Panc1 (cell line): ENCODE measurements at regions not wholly inside any gene's neighbourhood (a gene's known extent, or its start where the extent isn't known, plus 50 kb on each side); places are given as distances from the start of the nearest gene placed in this dataset.

ENCODE experiments used
- ATAC-seq: fragments of 200-7000 bp; cut with Tn5 transposase; 2 replicates; pipeline ENCODE4 v1.9.1; 2020; ENCODE audit warnings: mild to moderate bottlenecking, moderate library complexity
- BruUV-seq: library from RNA; stranded (reverse); fragments of 400-500 nt; replicated peaks from 2 replicates; lab custom pipeline; 2021; lab: Mats Ljungman, UMichigan
- CTCF ChIA-PET: fragments of 300-600 bp; sonication (Branson Sonifier 250); formaldehyde crosslinking; loops from one replicate; lab custom pipeline; 2022; ENCODE audit warnings: antibody characterized with exemption; lab: Charles Lee
- POLR2A ChIA-PET: fragments of 300-600 bp; sonication (Branson Sonifier 250); formaldehyde crosslinking; loops from one replicate; lab custom pipeline; 2022; ENCODE audit warnings: antibody characterized with exemption; lab: Charles Lee
- DNase-seq: peaks from one replicate; pipeline ENCODE4 v3.0.0-alpha.2; 2010; ENCODE audit warnings: low read depth, low spot score
- H3K27ac ChIP-seq: 2 replicates; pipeline ENCODE4 v1.5.1; 2011; ENCODE audit warnings: mild to moderate bottlenecking, low read length, inconsistent platforms
- H3K27me3 ChIP-seq: fragments of 200-500 bp; sonication (Bioruptor generic); 2 replicates; pipeline ENCODE4 v1.6.0; 2014; ENCODE audit warnings: low read length, inconsistent platforms; ENCODE audit not compliant: control insufficient read depth, insufficient read depth
- H3K36me3 ChIP-seq: fragments of 200-500 bp; sonication (Bioruptor generic); 2 replicates; pipeline ENCODE4 v1.5.1; 2014; ENCODE audit warnings: inconsistent platforms, mild to moderate bottlenecking, low read length, moderate library complexity; ENCODE audit not compliant: control insufficient read depth, insufficient read depth
- H3K4me1 ChIP-seq: 2 replicates; pipeline ENCODE4 v1.5.1; 2011; ENCODE audit warnings: inconsistent platforms, mild to moderate bottlenecking, low read length, moderate library complexity; ENCODE audit not compliant: control insufficient read depth, insufficient read depth
- H3K4me3 ChIP-seq, 2 experiments: 2 replicates each; pipeline ENCODE4 v1.5.1; 2011 to 2012; ENCODE audit warnings: low read depth in 2 of 2, low read length in 2 of 2, mild to moderate bottlenecking in 2 of 2, inconsistent platforms in 1 of 2, moderate library complexity in 1 of 2
- H3K9me3 ChIP-seq: fragments of 200-500 bp; sonication (Bioruptor generic); 2 replicates; pipeline ENCODE4 v1.5.1; 2014; ENCODE audit warnings: low read depth, mild to moderate bottlenecking, inconsistent platforms, low read length, moderate library complexity; ENCODE audit not compliant: control insufficient read depth, insufficient read depth
- POLR2AphosphoS5 ChIP-seq: IDR thresholded peaks from 2 replicates; pipeline ENCODE4 v1.6.1; 2012; ENCODE audit warnings: mild to moderate bottlenecking, low read depth, low read length, moderate library complexity
- SIN3A ChIP-seq: IDR thresholded peaks from 2 replicates; pipeline ENCODE4 v1.6.1; 2012; ENCODE audit warnings: low read depth, mild to moderate bottlenecking, low read length, moderate library complexity, borderline replicate concordance; ENCODE audit not compliant: insufficient read depth
- TCF7L2 ChIP-seq: IDR thresholded peaks from 2 replicates; pipeline ENCODE4 v1.6.1; 2011; ENCODE audit warnings: mild to moderate bottlenecking, low read depth, low read length, inconsistent platforms
- in situ Hi-C: cut with HindIII; loops from 2 replicates; pipeline ENCODE4 v1.10.0; 2016; ENCODE audit warnings: low sequenced_read_pairs, low pct_unique_long_range_greater_than_20kb
- intact Hi-C: fragments of 100-400 bp; cut with micrococcal nuclease; formaldehyde crosslinking; loops from one replicate; pipeline ENCODE4 v1.10.0; 2022; ENCODE audit not compliant: unreplicated experiment
- TF ChIP-seq, protein P1 (sequence below): fragments of 450-650 bp; IDR thresholded peaks from 2 replicates; pipeline ENCODE4 v1.5.1; 2017; ENCODE audit warnings: mild to moderate bottlenecking
- TF ChIP-seq, protein P2 (sequence below), 2 experiments: IDR thresholded peaks; 2 replicates each; pipeline ENCODE4 v1.6.1; 2011 to 2012; ENCODE audit warnings: low read depth in 2 of 2, control low read depth in 1 of 2, low read length in 1 of 2, mild to moderate bottlenecking in 1 of 2, moderate library complexity in 1 of 2; ENCODE audit not compliant: insufficient read depth in 1 of 2

DNA sequence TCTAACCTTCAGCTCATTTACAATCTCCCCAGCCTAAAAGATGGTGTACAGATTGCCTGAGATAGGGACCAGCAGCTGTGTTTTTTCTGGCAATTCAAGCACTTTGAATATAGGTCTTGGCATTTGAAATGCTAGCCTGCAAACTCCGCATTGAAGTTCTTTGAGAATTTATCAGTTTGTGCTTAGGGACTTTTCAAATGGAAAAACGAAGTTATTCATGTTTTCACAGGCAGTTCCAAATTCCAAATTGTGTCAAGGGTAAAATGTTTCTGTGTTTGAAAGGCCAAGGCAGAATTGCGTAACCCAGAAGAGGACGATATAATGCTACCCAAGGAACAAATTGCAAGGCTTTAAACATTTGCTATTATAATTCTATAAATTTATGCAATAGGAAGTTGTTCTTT, 168.9 kb upstream of the RASSF8 start:
- ATAC-seq (no peak), DNase-seq (no peak)
- no peaks in the 10 kb centered on the region for H3K9me3 ChIP-seq
- H3K4me1 ChIP-seq, result no peaks in the 10 kb centered on the region
- TF ChIP-seq POLR2AphosphoS5 (no peak), SIN3A (no peak), TCF7L2 (no peak)
- TF ChIP-seq, protein P1, sequence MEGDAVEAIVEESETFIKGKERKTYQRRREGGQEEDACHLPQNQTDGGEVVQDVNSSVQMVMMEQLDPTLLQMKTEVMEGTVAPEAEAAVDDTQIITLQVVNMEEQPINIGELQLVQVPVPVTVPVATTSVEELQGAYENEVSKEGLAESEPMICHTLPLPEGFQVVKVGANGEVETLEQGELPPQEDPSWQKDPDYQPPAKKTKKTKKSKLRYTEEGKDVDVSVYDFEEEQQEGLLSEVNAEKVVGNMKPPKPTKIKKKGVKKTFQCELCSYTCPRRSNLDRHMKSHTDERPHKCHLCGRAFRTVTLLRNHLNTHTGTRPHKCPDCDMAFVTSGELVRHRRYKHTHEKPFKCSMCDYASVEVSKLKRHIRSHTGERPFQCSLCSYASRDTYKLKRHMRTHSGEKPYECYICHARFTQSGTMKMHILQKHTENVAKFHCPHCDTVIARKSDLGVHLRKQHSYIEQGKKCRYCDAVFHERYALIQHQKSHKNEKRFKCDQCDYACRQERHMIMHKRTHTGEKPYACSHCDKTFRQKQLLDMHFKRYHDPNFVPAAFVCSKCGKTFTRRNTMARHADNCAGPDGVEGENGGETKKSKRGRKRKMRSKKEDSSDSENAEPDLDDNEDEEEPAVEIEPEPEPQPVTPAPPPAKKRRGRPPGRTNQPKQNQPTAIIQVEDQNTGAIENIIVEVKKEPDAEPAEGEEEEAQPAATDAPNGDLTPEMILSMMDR, result no peak
- TF ChIP-seq, protein P2, sequence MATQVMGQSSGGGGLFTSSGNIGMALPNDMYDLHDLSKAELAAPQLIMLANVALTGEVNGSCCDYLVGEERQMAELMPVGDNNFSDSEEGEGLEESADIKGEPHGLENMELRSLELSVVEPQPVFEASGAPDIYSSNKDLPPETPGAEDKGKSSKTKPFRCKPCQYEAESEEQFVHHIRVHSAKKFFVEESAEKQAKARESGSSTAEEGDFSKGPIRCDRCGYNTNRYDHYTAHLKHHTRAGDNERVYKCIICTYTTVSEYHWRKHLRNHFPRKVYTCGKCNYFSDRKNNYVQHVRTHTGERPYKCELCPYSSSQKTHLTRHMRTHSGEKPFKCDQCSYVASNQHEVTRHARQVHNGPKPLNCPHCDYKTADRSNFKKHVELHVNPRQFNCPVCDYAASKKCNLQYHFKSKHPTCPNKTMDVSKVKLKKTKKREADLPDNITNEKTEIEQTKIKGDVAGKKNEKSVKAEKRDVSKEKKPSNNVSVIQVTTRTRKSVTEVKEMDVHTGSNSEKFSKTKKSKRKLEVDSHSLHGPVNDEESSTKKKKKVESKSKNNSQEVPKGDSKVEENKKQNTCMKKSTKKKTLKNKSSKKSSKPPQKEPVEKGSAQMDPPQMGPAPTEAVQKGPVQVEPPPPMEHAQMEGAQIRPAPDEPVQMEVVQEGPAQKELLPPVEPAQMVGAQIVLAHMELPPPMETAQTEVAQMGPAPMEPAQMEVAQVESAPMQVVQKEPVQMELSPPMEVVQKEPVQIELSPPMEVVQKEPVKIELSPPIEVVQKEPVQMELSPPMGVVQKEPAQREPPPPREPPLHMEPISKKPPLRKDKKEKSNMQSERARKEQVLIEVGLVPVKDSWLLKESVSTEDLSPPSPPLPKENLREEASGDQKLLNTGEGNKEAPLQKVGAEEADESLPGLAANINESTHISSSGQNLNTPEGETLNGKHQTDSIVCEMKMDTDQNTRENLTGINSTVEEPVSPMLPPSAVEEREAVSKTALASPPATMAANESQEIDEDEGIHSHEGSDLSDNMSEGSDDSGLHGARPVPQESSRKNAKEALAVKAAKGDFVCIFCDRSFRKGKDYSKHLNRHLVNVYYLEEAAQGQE (IDR thresholded peaks at IDR 0.05; ENCODE audit: insufficient read depth in 1 of 2, low read depth in 2 of 2, low read length in 1 of 2), result no peak
- in situ Hi-C loops, result no loop called here
- BruUV-seq, result no TSS peak
- H3K27ac ChIP-seq, result no peak overlapping the region
- intact Hi-C loops, result no loop called here
- POLR2A ChIA-PET, result interaction anchor here (0.6 kb wide), 1 partner anchor 355 kb away, joined by 4 read pairs; no protein-coding TSS in a partner anchor
- no peaks in the 10 kb centered on the region for H3K27me3 ChIP-seq
- CTCF ChIA-PET, result no interaction called here
- no peak overlapping the region for H3K4me3 ChIP-seq
- no peaks in the 10 kb centered on the region for H3K36me3 ChIP-seq

DNA sequence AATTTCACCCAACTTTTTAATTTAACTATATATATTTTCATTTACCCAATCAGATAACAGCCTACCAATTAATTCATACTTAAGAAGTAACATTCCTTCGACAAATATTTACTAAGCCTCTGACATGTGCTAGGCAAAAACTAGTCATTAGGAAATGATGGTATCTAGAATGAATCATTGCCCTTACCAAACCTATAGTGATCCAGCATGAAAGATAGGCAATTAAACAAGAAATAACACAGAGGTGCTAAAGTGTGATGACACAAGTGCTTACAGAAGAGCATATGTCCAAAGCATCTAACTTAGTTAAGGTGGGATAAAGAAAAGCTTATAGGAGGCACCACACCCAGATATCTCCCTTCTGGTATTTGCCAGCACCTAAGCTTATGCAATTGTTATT, 166.5 kb upstream of the RASSF8 start:
- Histone ChIP-seq H3K4me3 (no peak overlapping the region), H3K4me1 (no peaks in the 10 kb centered on the region), H3K27ac (no peak overlapping the region), H3K36me3 (no peaks in the 10 kb centered on the region), H3K9me3 (no peaks in the 10 kb centered on the region), H3K27me3 (no peaks in the 10 kb centered on the region)
- TF ChIP-seq TCF7L2 (no peak), POLR2AphosphoS5 (no peak), SIN3A (no peak)
- TF ChIP-seq, protein P1, result no peak
- TF ChIP-seq, protein P2 (IDR thresholded peaks at IDR 0.05; ENCODE audit: insufficient read depth in 1 of 2, low read depth in 2 of 2, low read length in 1 of 2), result no peak
- POLR2A ChIA-PET, result no interaction called here
- in situ Hi-C loops (no loop called here), intact Hi-C loops (no loop called here)
- ATAC-seq (no peak), DNase-seq (no peak)
- no TSS peak for BruUV-seq
- CTCF ChIA-PET, result no interaction called here
